ENCODE measurements at regions not wholly inside any gene's neighbourhood (a gene's known extent, or its start where the extent isn't known, plus 50 kb on each side); places are given as distances from the start of the nearest gene placed in this dataset.

DNA sequence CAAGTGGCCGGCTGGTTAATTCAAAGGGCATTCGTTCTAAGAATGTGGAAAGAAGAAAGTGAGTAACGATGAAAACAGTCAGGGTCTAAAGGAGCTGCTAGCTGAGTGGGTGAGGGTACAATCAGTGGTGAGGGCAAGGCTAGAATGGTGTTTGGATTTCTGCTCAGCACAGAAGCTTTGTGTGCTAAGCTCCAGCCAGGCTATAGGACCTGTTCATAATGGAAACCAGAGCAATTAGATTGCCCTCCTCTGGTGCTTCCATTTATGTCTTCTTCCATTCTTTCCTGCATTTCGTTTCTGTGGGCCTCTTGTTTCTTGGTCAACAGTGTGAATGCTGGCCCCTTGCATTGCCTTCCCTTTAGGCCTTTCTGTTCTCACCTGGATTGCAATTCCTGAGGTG lies 572.9 kb upstream of the CHORDC1 start:
- no peak for FAIRE-seq
- no peak for DNase-seq (ENCODE audit: low spot score)

DNA sequence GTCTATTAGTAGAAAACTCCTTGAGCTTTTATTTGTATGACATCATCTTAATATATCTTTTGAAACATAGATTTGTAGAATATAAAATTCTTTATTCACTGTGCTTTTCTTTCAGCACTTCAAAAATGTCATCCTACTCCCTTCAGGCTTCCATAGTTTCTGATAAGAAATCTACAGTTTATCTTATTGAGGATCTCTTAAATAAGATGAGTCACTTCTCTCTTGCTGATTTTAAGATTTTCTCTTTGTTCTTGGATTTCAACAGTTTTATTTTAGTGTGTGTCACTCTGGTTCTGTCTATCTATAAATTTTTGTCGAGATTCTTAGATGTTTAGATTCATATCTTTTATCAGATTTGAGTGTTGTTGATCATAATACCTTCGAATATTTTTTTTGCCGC lies 566.1 kb upstream of the CHORDC1 start:
- DNase-seq (ENCODE audit: low spot score) (no peak), FAIRE-seq (no peak)

GRCh38 chr11:90784241-90784814 lies 561.5 kb upstream of the CHORDC1 start:
- no peak for FAIRE-seq
- DNase-seq (ENCODE audit: low spot score) = no peak

DNA sequence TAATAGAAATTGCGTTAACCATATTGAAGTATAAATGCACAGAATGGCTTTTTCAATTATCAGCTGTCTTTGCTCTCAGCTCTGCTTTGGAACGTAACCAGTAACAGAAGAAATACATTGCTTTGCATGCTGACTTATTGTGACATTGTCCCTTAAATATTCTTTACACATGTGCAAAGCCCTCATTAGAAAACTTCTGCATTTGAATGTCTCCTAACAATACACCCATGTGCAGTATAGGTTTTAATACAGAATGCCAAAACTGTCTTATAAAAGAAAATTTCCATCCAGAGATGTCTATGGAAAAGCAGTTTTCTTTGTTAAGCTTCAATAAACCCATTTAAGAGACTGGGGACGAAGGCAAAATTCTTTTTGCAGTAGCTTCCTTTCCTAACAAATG lies 560.3 kb upstream of the CHORDC1 start:
- no peak for FAIRE-seq
- no peak for DNase-seq (ENCODE audit: low spot score)

GRCh38 chr11:90779098-90779497 lies 556.2 kb upstream of the CHORDC1 start:
- no peak for DNase-seq (ENCODE audit: low spot score)
- FAIRE-seq = no peak

GRCh38 chr11:90775567-90776165 lies 552.8 kb upstream of the CHORDC1 start:
- no peak for DNase-seq (ENCODE audit: low spot score)
- FAIRE-seq = no peak

- DNase-seq (ENCODE audit: low spot score) = no peak
- no peak for FAIRE-seq
These were observed 552.1 kb upstream of the CHORDC1 start for GRCh38 chr11:90774727-90775566.

- DNase-seq (ENCODE audit: low spot score) (no peak), FAIRE-seq (no peak)
These were observed 547.2 kb upstream of the CHORDC1 start for GRCh38 chr11:90770007-90770406.

DNA sequence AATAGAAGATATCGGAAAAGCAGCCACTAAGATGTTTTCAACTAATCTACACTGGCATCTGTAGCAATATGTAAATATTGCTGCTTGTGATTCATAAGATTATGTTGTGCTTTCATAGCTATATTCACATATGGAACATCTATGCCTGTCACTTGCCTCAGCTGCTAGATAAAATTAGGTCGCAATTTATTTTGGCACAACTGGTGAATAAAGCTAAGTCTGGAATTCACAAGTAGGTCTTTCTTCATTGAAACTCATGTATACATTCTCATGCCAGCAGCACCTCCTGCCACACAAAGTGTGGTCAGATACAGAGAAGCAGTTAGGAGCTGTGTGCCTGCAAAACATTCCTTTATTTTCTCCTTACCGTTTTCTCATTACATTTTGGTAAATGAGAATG lies 543.3 kb upstream of the CHORDC1 start:
- DNase-seq (ENCODE audit: low spot score) = no peak
- FAIRE-seq = no peak

DNA sequence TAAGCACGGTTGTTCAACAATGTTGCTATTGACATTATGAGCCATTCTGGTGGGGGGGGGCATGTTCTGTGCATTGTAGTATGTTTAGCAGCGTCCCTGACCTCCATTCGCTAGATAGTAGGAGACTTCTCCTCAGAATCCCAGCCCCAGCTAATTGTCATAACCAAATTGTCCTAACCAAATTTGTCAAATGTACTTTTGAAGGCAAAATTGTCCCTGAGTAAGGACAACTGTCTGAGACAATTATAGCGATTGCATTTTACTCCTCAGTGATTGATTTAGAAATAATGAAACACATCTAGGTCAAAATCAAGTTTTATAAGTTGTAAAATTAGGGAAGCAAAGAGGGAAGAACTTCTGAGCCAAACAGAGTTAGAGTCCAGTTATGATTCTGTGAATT lies 541.8 kb upstream of the CHORDC1 start:
- DNase-seq (ENCODE audit: low spot score) (no peak), FAIRE-seq (no peak)

DNA sequence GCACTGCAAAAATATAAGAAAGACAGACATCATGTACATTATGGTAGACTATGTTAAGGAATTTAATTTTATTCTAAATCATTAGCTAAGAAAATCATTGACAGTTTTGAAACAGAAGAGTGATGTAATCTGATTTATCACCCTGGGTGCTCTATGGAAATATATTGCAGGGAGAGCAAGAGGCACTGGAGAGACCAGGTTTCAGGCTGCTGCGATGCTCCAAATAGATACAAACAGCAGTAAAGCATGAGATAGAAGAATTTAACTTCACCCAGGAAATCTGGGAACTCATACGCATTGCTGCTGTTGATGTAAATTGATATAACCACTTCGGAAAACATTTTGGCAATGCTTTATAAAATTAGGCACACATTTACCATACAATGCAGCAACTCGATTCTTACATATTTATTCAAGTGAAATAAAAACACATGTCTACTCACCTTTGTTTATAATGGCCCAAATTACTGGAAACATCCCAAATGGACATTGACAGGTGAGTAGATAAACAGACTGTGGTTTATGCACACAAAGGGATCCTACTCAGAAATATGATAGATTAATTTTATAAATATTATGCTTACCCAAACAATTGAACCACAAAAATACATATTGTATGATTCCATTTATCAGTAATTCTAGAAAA lies 535.1 kb upstream of the CHORDC1 start:
- FAIRE-seq (no peak), DNase-seq (ENCODE audit: low spot score) (no peak)

- FAIRE-seq (no peak), DNase-seq (ENCODE audit: low spot score) (no peak)
These were observed 533.8 kb upstream of the CHORDC1 start for GRCh38 chr11:90756617-90757016.

DNA sequence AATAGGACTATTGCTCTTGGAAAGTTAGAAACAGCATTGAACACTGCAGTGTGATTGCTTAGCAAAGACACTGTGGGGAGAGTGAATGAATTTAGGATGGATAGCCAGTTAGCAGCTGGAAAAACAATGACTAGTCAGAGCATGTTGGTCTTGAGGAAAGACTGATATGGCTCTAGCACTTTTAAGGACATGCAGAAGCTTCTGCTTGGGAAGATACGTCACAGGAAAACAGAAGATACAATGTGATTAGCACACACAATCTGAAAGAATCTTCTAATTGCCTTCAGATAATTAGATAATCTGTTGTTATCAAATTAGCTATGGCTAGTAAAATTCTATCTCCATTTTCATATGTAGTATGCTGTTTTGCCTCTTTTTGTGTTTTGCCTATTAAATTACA lies 530.7 kb upstream of the CHORDC1 start:
- DNase-seq (ENCODE audit: low spot score) (no peak), FAIRE-seq (no peak)

DNA sequence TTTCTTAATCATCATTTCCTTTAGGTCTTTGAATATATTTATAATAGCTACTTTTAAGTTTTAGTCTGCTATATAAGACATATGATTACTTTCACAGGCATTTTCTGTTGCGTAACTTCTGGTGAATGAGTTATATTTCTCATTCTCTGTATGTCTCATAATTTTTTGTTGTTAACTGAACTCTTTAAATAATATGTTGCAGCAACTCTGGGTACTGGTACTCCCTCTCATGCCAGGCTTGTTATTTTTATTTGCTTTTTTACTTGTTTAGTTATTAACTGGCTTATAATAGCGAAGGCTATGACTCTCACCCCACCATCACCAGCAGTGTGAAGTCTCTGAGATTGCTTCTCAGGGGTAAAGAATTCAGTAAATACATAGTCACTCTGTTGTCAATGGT lies 524.2 kb upstream of the CHORDC1 start:
- no peak for DNase-seq (ENCODE audit: low spot score)
- no peak for FAIRE-seq

- no peak for DNase-seq (ENCODE audit: low spot score)
- FAIRE-seq = no peak
These were observed 521.3 kb upstream of the CHORDC1 start for GRCh38 chr11:90744169-90744568.

GRCh38 chr11:90738799-90739198 lies 516.0 kb upstream of the CHORDC1 start:
- DNase-seq (ENCODE audit: low spot score) (no peak), FAIRE-seq (no peak)

GRCh38 chr11:90737444-90738050 lies 514.7 kb upstream of the CHORDC1 start:
- no peak for DNase-seq (ENCODE audit: low spot score)
- no peak for FAIRE-seq

- DNase-seq (ENCODE audit: low spot score) = no peak
These were observed 509.6 kb upstream of the CHORDC1 start for GRCh38 chr11:90732486-90732885.

GRCh38 chr11:90723475-90723874 lies 500.6 kb upstream of the CHORDC1 start:
- DNase-seq (ENCODE audit: low spot score) (no peak), FAIRE-seq (no peak)

More at GRCh38 chr11:90732486-90732885, 509.6 kb upstream of the CHORDC1 start:
- no peak for FAIRE-seq

- no peak for DNase-seq (ENCODE audit: low spot score)
- no peak for FAIRE-seq
These were observed 499.8 kb upstream of the CHORDC1 start for GRCh38 chr11:90722552-90723190.

DNA sequence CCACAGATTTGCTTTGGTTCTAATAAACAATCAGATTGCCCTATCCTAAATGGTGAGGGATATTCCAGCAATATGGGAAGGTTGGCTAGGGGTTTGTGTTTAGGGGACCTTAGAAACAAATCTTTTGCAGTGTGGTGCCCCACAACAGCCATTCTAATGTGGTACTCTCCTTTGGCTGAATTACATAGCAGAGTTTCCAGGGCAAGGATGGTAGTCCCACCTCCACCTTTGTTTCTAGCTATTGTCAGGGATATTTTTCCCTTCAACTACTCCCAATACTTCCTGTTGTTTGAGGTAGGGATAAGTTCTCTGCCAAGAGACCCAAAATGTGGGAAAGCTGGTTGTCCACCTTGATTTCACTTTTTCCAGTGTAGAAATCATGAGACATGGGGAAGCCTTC lies 494.7 kb upstream of the CHORDC1 start:
- FAIRE-seq (no peak), DNase-seq (ENCODE audit: low spot score) (no peak)

Measured in urothelium cell line (cell line).